Endothelial cell of hepatic sinusoid (primary cell): ENCODE measurements at regions not wholly inside any gene's neighbourhood (a gene's known extent, or its start where the extent isn't known, plus 50 kb on each side); places are given as distances from the start of the nearest gene placed in this dataset.

ENCODE experiments used
- in situ Hi-C: cut with HindIII; loops from 2 replicates; pipeline ENCODE4 v1.10.0; 2017; ENCODE audit warnings: low sequenced_read_pairs

DNA sequence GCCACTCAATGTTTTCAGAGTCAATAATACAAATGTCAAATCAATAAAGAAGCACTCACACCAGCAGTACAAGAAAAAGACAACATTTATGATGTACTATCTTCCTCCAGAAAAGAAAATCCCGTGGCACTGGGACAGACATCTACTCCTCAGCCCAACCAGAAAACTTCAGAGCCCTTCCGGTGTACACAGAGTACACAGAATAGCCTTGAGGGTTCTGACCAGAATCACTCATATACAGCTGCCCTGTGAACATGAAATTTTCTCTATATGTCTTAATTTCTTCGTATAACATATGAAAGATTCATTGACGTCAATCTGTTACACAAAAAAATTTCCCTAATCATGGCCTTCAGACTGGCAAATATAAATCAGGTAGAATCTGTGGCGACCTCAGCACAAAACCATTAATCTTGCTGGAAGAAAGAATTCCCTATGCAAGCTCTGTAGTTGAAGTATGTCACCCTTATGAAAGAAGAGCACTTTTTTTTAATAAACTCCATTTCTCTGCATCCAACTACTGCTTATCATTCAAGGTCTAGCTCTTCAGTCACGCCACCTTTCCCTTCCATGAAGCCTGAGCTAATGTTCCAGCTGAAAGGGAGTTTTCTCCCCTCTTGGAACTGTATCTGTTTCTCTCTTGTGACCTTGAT lies 53.8 kb upstream of the PLAAT1 start:
- in situ Hi-C loops: no loop called here

DNA sequence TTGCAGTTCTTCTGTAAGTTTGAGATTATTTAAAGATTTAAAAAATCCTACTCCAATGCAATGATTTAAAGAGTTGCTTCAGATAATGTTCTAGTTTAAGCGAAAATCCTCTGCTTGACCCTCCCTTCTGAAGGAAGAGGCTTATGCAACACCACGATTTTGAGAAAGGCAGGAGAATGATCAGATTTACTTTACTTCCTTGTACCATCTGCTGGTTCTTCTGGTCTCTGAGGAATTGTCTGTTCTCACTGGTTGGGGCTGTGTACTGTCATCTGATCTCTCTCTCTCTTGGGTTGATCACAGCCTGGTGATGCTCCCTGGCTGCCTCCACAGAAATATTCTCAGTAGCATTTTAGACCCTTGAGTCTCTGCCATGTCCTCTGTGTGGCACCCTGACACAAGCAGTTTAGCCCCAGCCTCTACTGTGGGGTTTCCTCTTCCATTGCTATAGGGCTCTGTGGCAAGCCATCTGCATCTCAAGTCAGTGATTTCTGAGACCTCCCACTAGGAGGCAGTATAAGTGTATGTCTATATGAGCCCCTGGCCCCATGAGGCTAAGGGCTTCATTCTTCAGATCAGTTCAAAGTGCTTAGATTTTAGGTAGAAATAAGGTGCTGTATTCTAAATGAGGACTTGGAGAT lies 50.8 kb upstream of the PLAAT1 start:
- in situ Hi-C loops: loop anchor here (5.0 kb wide), 1 partner anchor 48 kb away; no protein-coding TSS in a partner anchor
